GM18909 (cell line): ENCODE measurements at regions not wholly inside any gene's neighbourhood (a gene's known extent, or its start where the extent isn't known, plus 50 kb on each side); places are given as distances from the start of the nearest gene placed in this dataset.
"Not testable (repeated sequence)": the region's sequence is repeated elsewhere in the genome, so short reads cannot be mapped to it uniquely, and the experiment has no call there.

ENCODE experiments used
- ATAC-seq: cut with Tn5 transposase; IDR thresholded peaks from one replicate; pipeline ENCODE4 v1.9.1; 2021; ENCODE audit warnings: mild to moderate bottlenecking; ENCODE audit not compliant: unreplicated experiment, poor library complexity

DNA sequence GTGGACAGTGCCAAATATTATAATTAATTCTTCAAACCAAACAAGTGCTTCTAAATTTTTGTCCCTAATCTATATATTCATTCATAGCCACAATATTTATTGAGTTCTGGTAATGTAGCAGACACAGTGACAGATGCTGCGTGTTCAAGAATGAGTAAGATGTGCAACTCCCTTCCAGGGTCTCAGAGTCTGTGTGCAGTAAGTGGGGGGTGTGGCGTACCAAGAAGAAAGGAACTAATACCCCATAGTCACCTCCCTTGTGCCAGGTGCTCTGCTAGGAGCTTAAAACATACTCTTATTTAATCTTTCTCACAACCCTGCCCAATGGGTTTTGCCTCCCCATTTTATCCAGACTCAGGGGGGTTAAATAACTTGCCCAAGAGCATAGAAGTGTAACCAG is 358.7 kb downstream of the BARHL2 start:
- ATAC-seq = peak; percentile 33

DNA sequence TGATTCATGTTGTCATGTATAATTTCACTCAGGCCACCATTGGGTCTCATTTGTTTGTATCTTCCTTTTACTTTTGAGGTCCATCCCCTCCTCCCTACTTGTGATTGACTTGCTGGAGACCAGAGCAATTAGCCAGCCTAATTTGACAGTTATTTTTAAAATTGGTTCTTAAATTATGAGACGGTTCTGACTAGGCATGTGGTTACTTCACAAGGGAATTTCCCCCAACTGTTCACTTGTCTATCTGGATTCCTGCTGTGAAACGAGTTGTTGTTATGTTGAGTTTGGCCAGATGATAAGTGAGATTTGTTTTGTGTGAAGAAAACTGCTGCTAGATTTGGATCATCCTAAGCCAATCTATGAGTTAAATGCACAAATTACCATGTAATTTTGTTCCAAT is 359.1 kb downstream of the BARHL2 start:
- ATAC-seq = peak; percentile 55

DNA sequence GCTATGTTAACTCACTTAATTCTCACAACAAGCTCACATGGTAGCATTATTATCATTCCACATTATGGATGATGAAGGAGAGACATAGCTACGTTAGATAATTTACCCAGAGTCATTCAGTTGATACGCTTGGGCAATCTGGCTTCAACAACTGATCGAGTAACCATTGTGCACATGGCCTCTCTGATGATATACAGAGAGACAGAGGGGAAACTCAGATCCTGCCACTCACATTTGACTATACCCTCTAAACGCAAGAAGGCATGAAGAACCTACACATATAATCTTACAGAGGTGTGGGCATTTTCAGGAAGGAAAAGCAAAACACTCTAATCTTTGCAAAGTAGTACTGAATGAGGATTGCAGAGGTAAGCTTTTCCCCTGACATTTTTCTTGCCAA is 360.1 kb downstream of the BARHL2 start:
- ATAC-seq = peak; percentile 51

DNA sequence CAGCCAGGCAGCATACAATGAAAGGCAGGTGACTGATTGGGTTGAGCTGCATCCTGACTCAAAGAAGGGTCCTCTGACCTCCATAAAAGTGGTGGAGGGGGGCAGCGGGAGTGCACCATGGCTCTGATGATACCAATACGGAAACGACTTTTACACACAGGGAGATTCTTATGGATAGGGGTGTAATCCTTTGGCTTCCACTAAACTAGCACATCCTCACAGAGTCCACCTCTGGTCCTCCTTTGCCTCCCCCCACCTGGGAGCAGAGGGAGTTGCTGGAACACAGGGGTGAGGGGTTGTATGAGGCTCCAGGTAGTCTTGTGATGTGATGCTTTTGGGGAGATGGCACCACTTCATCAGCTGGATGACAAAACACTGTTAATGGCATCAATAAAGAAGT is 361.0 kb downstream of the BARHL2 start:
- ATAC-seq = no peak

DNA sequence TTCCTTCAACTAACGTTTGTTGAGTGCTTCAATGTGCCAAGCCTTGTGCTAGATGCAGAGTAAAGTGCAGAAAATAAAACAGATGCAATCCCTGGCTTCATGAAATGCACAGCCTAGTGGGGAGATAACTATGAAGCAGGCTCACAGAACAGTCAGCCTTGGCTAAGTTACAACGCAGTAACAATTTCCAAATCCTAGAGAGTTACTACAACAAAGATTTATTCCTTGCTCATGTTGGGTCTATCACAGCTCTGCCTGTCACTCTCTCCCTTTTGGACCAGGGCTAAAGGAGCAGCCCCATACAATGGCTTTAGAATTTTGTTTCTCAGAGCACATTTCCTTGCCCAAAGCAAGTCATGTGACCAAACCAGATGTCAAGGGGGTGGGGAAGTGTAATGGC is 359.8 kb downstream of the ZNF326 start:
- no peak for ATAC-seq

DNA sequence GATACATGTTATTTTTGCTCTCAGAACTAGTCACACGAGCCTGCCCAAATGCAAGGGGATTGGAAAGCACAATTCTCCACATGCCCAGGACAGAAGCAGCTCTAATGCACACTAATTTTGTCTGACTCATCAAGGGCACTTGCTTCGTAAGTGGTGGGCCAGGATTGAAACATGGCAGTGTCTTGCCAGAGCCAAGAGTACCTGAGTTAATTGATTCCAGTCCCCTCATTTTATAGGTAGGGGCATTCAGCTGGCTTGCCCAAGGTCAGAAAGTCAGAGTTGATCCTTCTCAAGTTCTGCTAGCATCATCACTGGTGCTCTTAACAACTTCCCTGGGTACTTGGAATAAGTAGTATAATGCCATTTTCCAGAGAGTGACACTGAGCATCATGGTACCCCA is 356.1 kb downstream of the ZNF326 start:
- ATAC-seq = no peak

DNA sequence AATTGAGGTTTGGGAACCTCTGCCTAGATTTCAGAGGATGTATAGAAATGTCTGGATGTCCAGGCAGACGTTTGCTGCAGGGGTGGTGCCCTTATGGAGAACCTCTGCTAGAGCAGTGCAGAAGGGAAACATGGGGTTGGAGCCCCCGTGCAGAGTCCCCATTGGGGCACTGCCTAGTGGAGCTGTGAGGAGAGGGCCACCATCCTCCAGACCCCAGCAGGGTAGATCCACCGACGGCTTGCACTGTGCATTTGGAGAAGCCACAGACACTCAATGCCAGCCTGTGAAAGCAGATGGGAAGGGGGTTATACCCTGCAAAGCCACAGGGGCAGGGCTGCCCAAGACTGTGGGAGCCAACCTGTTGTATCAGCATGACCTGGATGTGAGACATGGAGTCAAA is 354.6 kb downstream of the ZNF326 start:
- no peak for ATAC-seq

DNA sequence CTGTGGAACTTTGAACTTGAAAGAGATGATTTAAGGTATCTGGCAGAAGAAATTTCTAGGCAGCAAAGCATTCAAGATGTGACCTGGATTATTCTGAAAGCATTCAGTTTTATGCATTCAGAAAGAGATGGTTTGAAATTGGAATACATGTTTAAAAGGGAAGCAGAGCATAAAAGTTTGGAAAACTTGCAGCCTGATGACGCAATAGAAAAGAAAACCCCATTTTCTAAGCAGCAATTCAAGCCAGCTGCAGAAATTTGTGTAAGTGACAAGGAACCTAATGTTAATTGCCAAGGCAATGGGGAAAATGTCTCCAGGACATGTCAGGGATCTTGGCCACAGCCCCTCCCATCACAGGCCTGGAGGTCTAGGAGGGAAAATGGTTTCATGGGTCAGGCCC is 354.0 kb downstream of the ZNF326 start:
- no peak for ATAC-seq

DNA sequence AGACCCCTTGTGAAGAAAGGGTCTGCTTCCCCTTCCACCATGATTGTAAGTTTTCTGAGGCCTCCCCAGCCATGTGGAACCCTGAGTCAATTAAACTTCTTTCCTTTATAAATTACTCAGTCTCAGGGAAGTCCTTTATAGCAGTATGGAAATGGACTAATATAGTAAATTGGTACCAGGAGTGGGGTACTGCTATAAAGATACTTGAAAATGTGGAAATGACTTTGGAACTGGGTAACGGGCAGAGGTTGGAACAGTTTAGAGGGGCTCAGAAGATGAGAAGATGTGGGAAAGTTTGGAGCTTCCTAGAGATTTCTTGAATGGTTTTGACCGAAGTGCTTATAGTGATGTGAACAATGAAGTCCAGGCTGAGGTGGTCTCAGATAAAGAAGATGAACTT is 353.5 kb downstream of the ZNF326 start:
- ATAC-seq = not testable (repeated sequence)

DNA sequence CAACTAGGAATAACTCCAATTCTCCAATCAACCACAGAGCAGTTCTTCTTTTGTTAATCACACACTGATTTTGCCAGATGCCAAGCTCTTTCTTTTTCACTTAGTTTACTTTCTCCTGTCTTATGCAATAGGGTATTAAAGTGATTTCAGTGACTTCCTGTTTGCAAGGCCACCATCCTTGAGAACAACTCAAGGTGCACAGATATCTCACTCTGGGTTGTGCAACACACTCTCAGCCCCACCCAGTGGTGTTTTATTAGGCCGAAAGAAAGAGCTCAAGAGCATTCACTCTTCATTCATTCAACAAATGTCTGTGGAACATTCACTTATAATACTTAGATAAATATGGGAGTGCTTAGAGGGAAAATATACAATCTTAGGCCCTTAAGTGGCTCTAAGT is 352.5 kb downstream of the ZNF326 start:
- no peak for ATAC-seq

DNA sequence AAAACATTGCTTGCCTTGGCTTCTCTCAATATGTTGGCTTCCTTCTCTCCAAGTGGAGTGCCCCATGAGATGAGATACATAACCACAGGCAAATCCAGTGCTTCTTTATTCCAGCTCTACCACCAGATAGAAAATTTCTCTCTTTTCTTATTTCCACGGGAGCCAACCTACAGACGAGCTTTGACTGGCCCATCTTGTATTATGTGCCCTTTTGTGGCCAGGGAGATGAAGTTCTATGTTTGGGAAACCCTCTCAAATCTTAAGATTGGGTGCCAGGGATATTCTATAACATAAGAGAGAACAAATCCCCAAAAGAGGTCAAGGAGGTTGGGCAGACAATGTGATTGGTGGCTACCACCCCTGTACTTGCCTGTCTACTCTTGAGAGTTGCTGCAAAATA is 351.8 kb downstream of the ZNF326 start:
- ATAC-seq = no peak

DNA sequence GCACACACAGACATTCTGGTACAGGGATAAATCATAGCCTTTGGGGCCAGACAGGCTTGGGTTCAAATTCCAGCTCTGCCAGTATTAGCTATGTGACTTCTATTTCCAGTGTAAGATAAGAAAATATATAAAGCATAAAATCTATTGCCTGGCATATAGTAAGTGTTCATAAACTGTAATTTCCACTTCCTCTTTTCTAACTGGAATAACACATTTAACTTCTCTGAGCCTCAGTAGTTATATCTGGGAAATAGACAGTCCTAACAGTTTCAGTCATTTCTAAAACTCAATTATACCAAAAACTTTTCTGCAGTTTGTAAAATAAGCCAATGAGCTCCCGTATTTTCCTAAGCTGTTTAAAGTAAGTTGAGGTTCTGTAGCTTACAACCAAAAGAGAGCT is 351.4 kb downstream of the ZNF326 start:
- no peak for ATAC-seq

DNA sequence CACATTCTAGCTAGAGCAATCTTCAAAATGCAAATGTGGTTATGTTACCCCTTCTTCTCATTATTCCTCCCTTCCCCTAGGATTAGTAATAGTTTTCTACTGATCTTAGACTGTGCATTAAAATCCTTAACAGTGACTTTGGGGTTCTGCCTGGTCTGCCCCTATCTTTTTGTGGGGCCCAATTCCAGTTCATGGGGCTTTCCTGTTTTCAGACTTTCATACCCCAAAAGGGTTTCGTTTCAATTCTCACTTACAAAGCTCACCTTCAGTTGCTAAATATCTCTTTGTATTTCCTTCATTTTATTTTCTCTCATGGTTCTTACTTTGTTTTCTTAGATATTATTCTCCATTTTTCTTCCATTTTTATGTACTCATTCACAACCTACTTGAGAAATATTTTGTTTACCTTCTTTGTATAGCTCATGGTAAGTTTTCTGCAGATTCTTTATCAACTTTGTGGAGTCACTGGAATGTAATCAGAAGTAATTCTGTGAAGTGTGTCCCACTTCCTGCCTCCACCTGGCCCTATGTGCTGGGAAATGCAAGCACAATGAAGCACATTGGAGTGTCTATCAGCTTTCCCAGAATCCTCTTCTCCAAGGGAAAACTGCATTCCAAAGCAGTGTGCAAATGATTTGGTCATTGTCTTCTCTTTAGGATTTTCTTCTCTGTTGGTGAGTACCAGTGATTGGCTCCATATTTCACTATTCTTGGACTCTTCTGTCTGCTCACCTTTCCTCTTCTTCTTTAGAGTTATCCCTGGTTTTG is 350.2 kb downstream of the ZNF326 start:
- no peak for ATAC-seq

DNA sequence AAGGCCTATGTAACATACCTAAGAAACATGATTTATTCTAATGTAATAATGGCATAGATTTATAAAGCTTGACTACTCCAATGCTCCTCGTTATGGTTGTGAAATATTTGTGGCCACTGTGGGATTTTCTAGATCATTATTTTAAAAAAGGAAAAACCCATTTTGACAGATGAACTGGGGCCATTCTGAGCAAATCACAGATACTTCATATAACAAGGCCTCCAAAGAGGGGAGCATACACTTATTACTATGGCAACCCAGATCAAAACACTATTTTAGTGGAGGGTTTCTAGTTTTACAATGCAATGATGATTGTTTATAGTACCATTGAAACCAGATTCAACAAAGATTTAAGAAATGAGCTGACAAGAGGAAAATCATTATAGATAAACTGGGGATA is 346.6 kb downstream of the ZNF326 start:
- no peak for ATAC-seq

DNA sequence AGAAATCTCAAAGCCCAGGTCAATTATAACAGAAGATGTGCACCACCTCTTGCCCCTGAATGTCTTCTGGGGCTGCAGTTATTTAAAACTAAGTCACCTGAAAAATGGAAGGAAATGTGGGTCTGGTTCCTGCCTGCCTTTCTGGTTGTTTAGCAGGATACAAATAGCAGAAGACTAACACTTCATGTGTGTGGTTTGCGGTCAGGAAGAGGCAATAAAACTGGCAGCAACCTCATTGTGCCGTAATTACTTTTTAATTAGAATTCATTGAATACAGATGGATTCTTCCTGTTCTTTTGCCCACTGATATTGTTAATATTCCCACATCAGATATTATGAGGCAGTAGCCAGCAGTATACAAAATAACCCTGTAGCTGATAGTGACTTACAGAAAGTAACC is 345.7 kb downstream of the ZNF326 start:
- ATAC-seq = no peak

DNA sequence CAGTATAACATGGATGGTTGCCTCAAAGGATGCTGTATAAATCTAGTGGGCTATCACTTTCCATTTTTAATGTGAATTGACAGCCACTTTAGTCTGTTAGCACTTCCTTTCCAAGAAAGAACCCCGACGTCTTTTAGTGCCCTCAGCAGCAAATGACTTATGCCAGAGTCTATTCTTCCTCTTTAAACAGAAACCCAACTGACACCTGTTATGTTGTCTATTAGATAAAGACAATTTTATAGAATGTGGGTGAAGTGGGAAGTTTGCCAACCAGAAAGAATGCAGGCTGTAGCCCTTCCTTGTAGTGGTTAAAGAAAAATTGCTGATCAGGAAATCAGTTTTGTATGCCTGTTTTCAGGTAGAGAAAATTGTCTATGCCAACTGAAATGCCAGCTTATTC is 344.9 kb downstream of the ZNF326 start:
- ATAC-seq = no peak

DNA sequence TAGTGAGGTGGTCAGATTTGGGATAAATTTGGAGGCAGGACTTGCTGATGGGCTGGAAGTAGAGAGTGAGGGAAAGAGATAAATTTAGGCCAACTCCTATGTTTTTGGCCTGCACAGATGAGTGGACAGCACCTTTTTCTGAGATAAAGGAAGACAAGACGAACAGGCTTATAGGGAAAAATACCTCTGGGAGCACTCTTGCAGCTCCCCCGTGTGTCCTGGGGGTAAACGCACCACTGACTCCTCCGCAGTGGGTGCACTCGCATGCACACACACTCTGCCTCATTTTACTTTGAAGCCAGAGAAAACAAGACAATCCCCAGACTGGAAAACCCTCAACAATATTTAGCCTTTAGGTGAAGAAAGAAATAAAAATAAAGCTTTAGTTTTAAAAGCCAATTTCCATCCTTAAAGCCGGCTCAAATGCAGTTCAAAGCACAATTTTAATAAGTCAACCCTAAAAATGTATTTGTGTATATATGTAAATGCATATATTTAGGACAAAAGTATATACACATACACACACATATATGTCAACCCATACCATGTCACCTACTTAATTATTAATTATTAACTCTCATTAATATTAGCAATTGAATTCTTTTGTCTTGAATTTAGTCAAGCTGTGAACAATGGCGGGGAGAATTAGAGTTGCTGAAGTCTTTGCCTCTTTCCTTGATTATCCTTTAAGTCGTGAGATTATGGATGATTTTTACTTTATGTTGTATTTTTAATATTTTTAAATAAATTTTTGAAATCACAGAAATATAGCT is 341.8 kb downstream of the ZNF326 start:
- no peak for ATAC-seq

DNA sequence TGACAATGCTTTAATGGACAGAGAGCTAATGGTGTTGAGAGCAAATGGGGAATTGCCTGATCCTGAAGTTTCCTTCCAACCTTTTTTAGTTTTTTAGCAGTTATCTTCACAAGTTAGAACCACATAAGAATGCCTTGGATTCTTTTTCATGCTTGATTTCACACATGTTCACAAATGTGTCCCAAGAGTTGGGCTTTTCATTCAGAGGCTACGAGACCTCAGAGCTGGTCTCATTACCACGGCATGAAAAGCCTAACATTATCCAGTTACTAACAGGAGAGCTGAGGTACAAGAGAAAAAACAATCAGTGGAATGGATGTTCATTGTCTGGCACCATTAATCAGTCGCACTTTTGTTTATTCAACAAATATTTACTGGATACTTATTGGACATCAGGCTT is 340.6 kb downstream of the ZNF326 start:
- no peak for ATAC-seq

DNA sequence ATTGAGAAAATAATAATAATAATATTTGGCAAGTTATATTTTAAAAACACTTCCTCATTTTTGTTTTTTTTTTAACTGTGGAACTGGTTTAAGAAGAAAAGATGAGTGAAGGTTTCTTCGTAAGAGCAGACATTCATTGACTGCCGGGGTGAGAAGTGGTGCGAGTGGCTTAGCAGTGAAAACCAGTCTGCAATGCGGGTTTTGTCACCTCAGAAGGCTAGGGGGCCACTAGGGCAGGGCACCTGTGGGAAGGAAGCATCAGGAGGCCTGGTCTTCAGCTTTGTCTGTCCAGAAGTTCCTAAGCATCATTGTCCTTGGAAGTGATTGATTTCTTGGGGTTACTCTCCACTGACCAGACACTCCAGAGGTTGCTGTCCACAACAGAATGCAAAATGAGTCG is 339.2 kb downstream of the ZNF326 start:
- no peak for ATAC-seq

DNA sequence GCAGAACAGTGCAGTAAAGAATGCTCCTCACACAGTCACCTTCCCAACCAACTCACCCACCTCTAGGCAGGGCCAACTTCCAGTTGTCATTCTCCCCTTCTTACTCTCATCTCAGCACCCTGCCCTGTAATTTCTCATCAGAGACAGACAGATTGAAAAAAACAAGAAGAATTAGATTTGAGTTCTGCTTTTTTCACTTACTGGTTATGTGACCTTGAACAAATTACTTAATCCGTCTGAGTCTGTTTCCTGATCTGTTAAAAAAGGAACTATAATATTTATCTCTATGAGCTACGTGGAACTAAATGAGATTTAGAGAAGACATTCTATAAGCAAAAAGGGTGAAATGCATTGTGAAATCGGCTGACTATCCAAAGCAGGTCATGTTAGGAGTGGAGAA is 330.3 kb downstream of the ZNF326 start:
- no peak for ATAC-seq

DNA sequence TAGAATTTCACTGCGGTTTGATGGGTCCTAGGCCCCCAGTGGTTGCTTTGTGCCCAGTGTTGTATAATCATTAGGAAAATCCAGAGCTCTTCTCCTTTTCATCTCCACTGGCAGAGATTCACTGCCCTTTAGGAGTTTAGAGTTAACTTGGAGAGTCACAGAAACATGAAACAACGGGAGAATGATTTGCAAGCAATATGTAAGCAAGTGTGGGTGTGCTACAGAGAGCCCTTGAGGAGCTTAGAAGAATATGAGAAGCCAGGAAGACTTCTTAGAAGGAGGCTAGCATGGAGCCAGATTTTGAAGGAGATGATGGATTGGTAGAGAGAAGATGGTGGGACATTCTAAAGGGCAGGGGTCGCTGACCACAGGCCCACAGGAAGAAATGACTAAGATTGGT is 327.3 kb downstream of the ZNF326 start:
- ATAC-seq = no peak

DNA sequence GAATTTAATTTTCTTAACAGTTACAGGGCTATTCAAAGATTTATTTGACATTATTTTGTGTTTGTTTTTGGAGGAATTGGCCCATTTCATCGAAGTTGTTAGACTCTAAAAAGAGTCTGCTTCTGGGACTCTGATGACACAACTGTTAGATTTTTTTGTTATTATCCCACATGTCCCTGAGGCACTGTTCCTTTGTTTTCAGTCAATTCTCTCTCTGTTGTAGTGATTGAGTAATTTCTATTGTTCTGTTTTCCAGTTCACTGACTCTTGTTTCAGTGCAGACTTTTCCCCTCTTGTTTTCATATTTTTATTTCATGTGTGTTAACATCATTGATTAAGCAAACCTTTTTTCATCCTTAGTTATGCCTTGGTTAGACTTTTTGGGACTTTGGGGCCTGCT is 325.0 kb downstream of the ZNF326 start:
- ATAC-seq = no peak
